HCT116 (cell line): ENCODE measurements at regions not wholly inside any gene's neighbourhood (a gene's known extent, or its start where the extent isn't known, plus 50 kb on each side); places are given as distances from the start of the nearest gene placed in this dataset.

Experiments
- ATAC-seq: fragments of 200-7000 bp; cut with Tn5 transposase; 2 replicates; pipeline ENCODE4 v1.9.1; 2020; ENCODE audit warnings: mild to moderate bottlenecking, moderate library complexity
- BruUV-seq: library from RNA; stranded (reverse); fragments of 400-500 nt; replicated peaks from 2 replicates; lab custom pipeline; 2021; lab: Mats Ljungman, UMichigan
- CTCF ChIA-PET: fragments of 300-600 bp; sonication (Branson Sonifier 250); formaldehyde crosslinking; loops from one replicate; lab custom pipeline; 2021; ENCODE audit warnings: antibody characterized with exemption; lab: Charles Lee
- POLR2A ChIA-PET: fragments of 300-600, 350-600 bp; sonication (Branson Sonifier 250); formaldehyde crosslinking; loops from one replicate; lab custom pipeline; 2021; ENCODE audit warnings: antibody characterized with exemption; lab: Charles Lee
- RAD21 ChIA-PET, 2 experiments: fragments of 300-600 bp; sonication (Branson Sonifier 250); formaldehyde crosslinking; loops; one replicate each; lab custom pipeline; 2023; ENCODE audit warnings: low total read pairs in 2 of 2; ENCODE audit not compliant: uncharacterized antibody in 2 of 2, unreplicated experiment in 2 of 2, low non-redundant PET in 1 of 2; lab: Charles Lee
- DNase-seq: peaks from one replicate; pipeline ENCODE4 v3.0.0-alpha.2; 2010; ENCODE audit warnings: low read depth, low spot score
- H2AFZ ChIP-seq: fragments of 200-600 bp; shearing (Covaris generic), sonication (generic); 2 replicates; pipeline ENCODE4 v1.6.1; 2017; ENCODE audit warnings: low read depth, mixed run types, mixed read lengths, antibody characterized with exemption, low read length; ENCODE audit not compliant: poor library complexity, severe bottlenecking
- H3K27ac ChIP-seq: 2 replicates; pipeline ENCODE4 v1.5.1; 2012; ENCODE audit warnings: low read depth, low read length
- H3K27me3 ChIP-seq: fragments of 200-600 bp; sonication (generic); 2 replicates; pipeline ENCODE4 v1.6.1; 2016; ENCODE audit warnings: mixed run types, low read length, mixed read lengths; ENCODE audit not compliant: insufficient read depth
- H3K36me3 ChIP-seq, 2 experiments: fragments of 200-500 bp in 1 of 2; fragments of 200-600 bp in 1 of 2; sonication (Bioruptor generic) in 1 of 2; sonication (generic) in 1 of 2; 2 replicates each; pipeline versions ENCODE4 v1.5.1 to v1.6.1; 2014 to 2016; ENCODE audit warnings: low read length in 2 of 2, inconsistent platforms in 1 of 2, mixed read lengths in 1 of 2, mixed run types in 1 of 2; ENCODE audit not compliant: insufficient read depth in 2 of 2, control insufficient read depth in 1 of 2
- H3K4me1 ChIP-seq, 2 experiments: fragments of 200-600 bp in 1 of 2; sonication (generic) in 1 of 2; 2 replicates each; pipeline versions ENCODE4 v1.5.1 to v1.6.1; 2012 to 2017; ENCODE audit warnings: low read length in 2 of 2, inconsistent platforms in 1 of 2, mild to moderate bottlenecking in 1 of 2, mixed read lengths in 1 of 2, mixed run types in 1 of 2, moderate library complexity in 1 of 2; ENCODE audit not compliant: insufficient read depth in 2 of 2, control insufficient read depth in 1 of 2
- H3K4me2 ChIP-seq: fragments of 200-600 bp; sonication (generic); 2 replicates; pipeline ENCODE4 v1.6.1; 2017; ENCODE audit warnings: mixed run types, low read length, mixed read lengths
- H3K4me3 ChIP-seq, 2 experiments: fragments of 200-600 bp in 1 of 2; sonication (generic) in 1 of 2; replicated peaks in 1 of 2; 2 replicates each; pipeline ENCODE4 v1.5.1; 2011 to 2016; ENCODE audit warnings: low read length in 2 of 2, control low read depth in 1 of 2, low read depth in 1 of 2, mild to moderate bottlenecking in 1 of 2, mixed read lengths in 1 of 2, mixed run types in 1 of 2
- H3K79me2 ChIP-seq: fragments of 200-600 bp; sonication (generic); 2 replicates; pipeline ENCODE4 v1.6.1; 2017; ENCODE audit warnings: mild to moderate bottlenecking, mixed run types, low read length, moderate library complexity, mixed read lengths; ENCODE audit not compliant: insufficient read depth
- H3K9ac ChIP-seq: fragments of 200-600 bp; sonication (generic); 2 replicates; pipeline ENCODE4 v1.6.1; 2016; ENCODE audit warnings: low read length, mixed read lengths
- H3K9me2 ChIP-seq: fragments of 200-600 bp; sonication (generic), shearing (Covaris generic); 2 replicates; pipeline ENCODE4 v1.6.1; 2017; ENCODE audit warnings: mixed run types, mild to moderate bottlenecking, moderate library complexity; ENCODE audit not compliant: insufficient read depth
- H3K9me3 ChIP-seq, 2 experiments: fragments of 200-500 bp in 1 of 2; fragments of 200-600 bp in 1 of 2; sonication (Bioruptor generic) in 1 of 2; sonication (generic) in 1 of 2; 2 replicates each; pipeline ENCODE4 v1.6.1; 2014 to 2017; ENCODE audit warnings: low read length in 2 of 2, mixed read lengths in 2 of 2, inconsistent platforms in 1 of 2, low read depth in 1 of 2, mild to moderate bottlenecking in 1 of 2, mixed run types in 1 of 2, moderate library complexity in 1 of 2; ENCODE audit not compliant: control insufficient read depth in 1 of 2, insufficient read depth in 1 of 2
- H4K20me1 ChIP-seq: fragments of 200-600 bp; sonication (generic), shearing (Covaris generic); 2 replicates; pipeline ENCODE4 v1.6.1; 2017; ENCODE audit warnings: mixed run types, mild to moderate bottlenecking, moderate library complexity; ENCODE audit not compliant: insufficient read depth
- CBX3 ChIP-seq: IDR thresholded peaks from 2 replicates; pipeline ENCODE4 v1.6.1; 2012; ENCODE audit warnings: low read depth
- CEBPB ChIP-seq: IDR thresholded peaks from 2 replicates; pipeline ENCODE4 v1.6.1; 2012; ENCODE audit warnings: low read depth
- ELF1 ChIP-seq: IDR thresholded peaks from 2 replicates; pipeline ENCODE4 v1.6.1; 2012; ENCODE audit warnings: low read depth, borderline replicate concordance
- EZH2 ChIP-seq: fragments of 200-600 bp; sonication (generic); IDR thresholded peaks from 2 replicates; pipeline ENCODE4 v1.6.1; 2017; ENCODE audit warnings: antibody characterized with exemption, mixed run types
- EZH2phosphoT487 ChIP-seq: fragments of 200-600 bp; IDR thresholded peaks from 2 replicates; pipeline ENCODE4 v1.6.1; 2018; ENCODE audit warnings: antibody characterized with exemption, borderline replicate concordance
- FOSL1 ChIP-seq: IDR thresholded peaks from 2 replicates; pipeline ENCODE4 v1.6.1; 2012; ENCODE audit warnings: low read depth
- JUND ChIP-seq: IDR thresholded peaks from 2 replicates; pipeline ENCODE4 v1.6.1; 2012
- POLR2A ChIP-seq: IDR thresholded peaks from 2 replicates; pipeline ENCODE4 v1.7.0; 2011; ENCODE audit warnings: borderline replicate concordance; ENCODE audit not compliant: insufficient read depth, insufficient read length; ENCODE audit errors: extremely low read depth
- POLR2AphosphoS5 ChIP-seq: IDR thresholded peaks from 2 replicates; pipeline ENCODE4 v1.6.1; 2011; ENCODE audit warnings: mild to moderate bottlenecking, low read depth, low read length, moderate library complexity
- RAD21 ChIP-seq: IDR thresholded peaks from 2 replicates; pipeline ENCODE4 v1.6.1; 2012; ENCODE audit warnings: low read depth, mild to moderate bottlenecking
- SIN3A ChIP-seq: IDR thresholded peaks from 2 replicates; pipeline ENCODE4 v1.6.1; 2012; ENCODE audit warnings: low read depth
- SP1 ChIP-seq: IDR thresholded peaks from 2 replicates; pipeline ENCODE4 v1.6.1; 2012; ENCODE audit warnings: low read depth
- SRF ChIP-seq: IDR thresholded peaks from 2 replicates; pipeline ENCODE4 v1.6.1; 2012; ENCODE audit warnings: low read depth
- TCF7L2 ChIP-seq: IDR thresholded peaks from 2 replicates; pipeline ENCODE4 v1.7.0; 2011; ENCODE audit warnings: borderline replicate concordance, inconsistent platforms; ENCODE audit not compliant: insufficient read depth, insufficient read length; ENCODE audit errors: extremely low read depth
- YY1 ChIP-seq: IDR thresholded peaks from 2 replicates; pipeline ENCODE4 v1.6.1; 2011; ENCODE audit warnings: low read length, low read depth, moderate library complexity, mild to moderate bottlenecking; ENCODE audit not compliant: insufficient replicate concordance; ENCODE audit errors: extremely low read depth
- ZFX ChIP-seq: fragments of 450-650 bp; IDR thresholded peaks from 2 replicates; pipeline ENCODE4 v1.6.1; 2017
- intact Hi-C: fragments of 100-400 bp; cut with micrococcal nuclease; formaldehyde crosslinking; loops from 2 replicates; pipeline ENCODE4 v1.10.0; 2022
- TF ChIP-seq, protein P1 (sequence below): IDR thresholded peaks from 2 replicates; pipeline ENCODE4 v1.6.1; 2012
- TF ChIP-seq, protein P2 (sequence below): IDR thresholded peaks from 2 replicates; pipeline ENCODE4 v1.6.1; 2012; ENCODE audit warnings: low read depth

GRCh38 chr15:95432878-95433405, 897.6 kb upstream of the NR2F2 start:
- no peak for ATAC-seq
- ChIA-PET CTCF (no interaction called here), POLR2A (no interaction called here)

DNA sequence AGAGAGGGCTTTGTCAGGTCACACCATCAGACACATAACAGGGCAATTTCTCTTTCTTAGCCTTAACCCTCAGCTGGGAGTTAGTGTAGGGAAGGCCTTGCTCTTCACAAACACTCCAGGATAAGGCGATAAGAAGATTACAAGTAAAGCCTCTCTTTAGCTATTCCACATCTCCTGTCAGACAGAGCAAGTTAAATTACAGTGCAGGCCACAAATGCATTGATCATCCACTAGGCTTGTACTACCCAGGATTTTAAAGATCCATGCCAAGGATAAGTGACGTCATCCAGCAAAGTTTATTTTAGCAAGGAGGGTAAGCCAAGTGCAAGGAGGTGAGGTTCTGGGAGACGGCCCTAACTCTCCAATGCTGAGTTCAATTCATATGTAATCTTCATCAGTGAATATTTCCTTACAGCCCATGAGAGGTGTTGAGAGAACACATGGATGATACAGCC, 890.6 kb upstream of the NR2F2 start:
- POLR2A ChIA-PET: no interaction called here
- no peak for TF ChIP-seq CBX3
- no peak for TF ChIP-seq ZFX
- TF ChIP-seq YY1: no peak
- no peak for TF ChIP-seq JUND
- no peak for TF ChIP-seq RAD21
- TF ChIP-seq FOSL1: no peak
- TF ChIP-seq, protein P1, sequence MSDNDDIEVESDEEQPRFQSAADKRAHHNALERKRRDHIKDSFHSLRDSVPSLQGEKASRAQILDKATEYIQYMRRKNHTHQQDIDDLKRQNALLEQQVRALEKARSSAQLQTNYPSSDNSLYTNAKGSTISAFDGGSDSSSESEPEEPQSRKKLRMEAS: no peak
- TF ChIP-seq, protein P2, sequence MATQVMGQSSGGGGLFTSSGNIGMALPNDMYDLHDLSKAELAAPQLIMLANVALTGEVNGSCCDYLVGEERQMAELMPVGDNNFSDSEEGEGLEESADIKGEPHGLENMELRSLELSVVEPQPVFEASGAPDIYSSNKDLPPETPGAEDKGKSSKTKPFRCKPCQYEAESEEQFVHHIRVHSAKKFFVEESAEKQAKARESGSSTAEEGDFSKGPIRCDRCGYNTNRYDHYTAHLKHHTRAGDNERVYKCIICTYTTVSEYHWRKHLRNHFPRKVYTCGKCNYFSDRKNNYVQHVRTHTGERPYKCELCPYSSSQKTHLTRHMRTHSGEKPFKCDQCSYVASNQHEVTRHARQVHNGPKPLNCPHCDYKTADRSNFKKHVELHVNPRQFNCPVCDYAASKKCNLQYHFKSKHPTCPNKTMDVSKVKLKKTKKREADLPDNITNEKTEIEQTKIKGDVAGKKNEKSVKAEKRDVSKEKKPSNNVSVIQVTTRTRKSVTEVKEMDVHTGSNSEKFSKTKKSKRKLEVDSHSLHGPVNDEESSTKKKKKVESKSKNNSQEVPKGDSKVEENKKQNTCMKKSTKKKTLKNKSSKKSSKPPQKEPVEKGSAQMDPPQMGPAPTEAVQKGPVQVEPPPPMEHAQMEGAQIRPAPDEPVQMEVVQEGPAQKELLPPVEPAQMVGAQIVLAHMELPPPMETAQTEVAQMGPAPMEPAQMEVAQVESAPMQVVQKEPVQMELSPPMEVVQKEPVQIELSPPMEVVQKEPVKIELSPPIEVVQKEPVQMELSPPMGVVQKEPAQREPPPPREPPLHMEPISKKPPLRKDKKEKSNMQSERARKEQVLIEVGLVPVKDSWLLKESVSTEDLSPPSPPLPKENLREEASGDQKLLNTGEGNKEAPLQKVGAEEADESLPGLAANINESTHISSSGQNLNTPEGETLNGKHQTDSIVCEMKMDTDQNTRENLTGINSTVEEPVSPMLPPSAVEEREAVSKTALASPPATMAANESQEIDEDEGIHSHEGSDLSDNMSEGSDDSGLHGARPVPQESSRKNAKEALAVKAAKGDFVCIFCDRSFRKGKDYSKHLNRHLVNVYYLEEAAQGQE: no peak
- no peak for TF ChIP-seq SIN3A
- TF ChIP-seq SP1: no peak
- TF ChIP-seq POLR2A: no peak
- no peak for TF ChIP-seq CEBPB
- TF ChIP-seq, all 23 proteins: peak for 0
- Histone ChIP-seq H3K9ac (no peak overlapping the region), H3K27me3 (no peaks in the 10 kb centered on the region), H3K4me3 (no peak overlapping the region), H3K27ac (no peak overlapping the region), H3K9me2 (no peaks in the 10 kb centered on the region), H3K4me1 (no peaks in the 10 kb centered on the region), H4K20me1 (no peaks in the 10 kb centered on the region; the same call in 1 of the 2 replicates), H3K79me2 (no peaks in the 10 kb centered on the region), H2AFZ (no peak overlapping the region), H3K36me3 (no peaks in the 10 kb centered on the region), H3K9me3 (no peaks in the 10 kb centered on the region), H3K4me2 (no peak overlapping the region)
- DNase-seq: no peak
- ChIA-PET RAD21 (no interaction called here), CTCF (no interaction called here)
- ATAC-seq: no peak
- intact Hi-C loops: no loop called here
- no TSS peak for BruUV-seq

More at GRCh38 chr15:95432878-95433405, 897.6 kb upstream of the NR2F2 start:
- H3K9me2 ChIP-seq: no peaks in the 10 kb centered on the region
- RAD21 ChIA-PET: no interaction called here
- intact Hi-C loops: no loop called here
- H3K4me3 ChIP-seq: no peak overlapping the region
- no TSS peak for BruUV-seq
- no peak overlapping the region for H2AFZ ChIP-seq
- H3K9me3 ChIP-seq: no peaks in the 10 kb centered on the region
- no peak overlapping the region for H3K9ac ChIP-seq
- TF ChIP-seq CEBPB (no peak), ELF1 (no peak), POLR2AphosphoS5 (no peak), CBX3 (no peak), YY1 (no peak), SP1 (no peak), EZH2 (no peak), TCF7L2 (no peak), FOSL1 (no peak), POLR2A (no peak), SRF (no peak), EZH2phosphoT487 (no peak)
- TF ChIP-seq, protein P1: no peak
- no peak overlapping the region for H3K4me2 ChIP-seq
- H3K36me3 ChIP-seq: no peaks in the 10 kb centered on the region
- H3K27ac ChIP-seq: no peak overlapping the region
- H3K27me3 ChIP-seq: no peaks in the 10 kb centered on the region
- DNase-seq: no peak
- H4K20me1 ChIP-seq: no peaks in the 10 kb centered on the region; the same call in 1 of the 2 replicates
- H3K4me1 ChIP-seq: no peaks in the 10 kb centered on the region
- H3K79me2 ChIP-seq: no peaks in the 10 kb centered on the region
